Ovary (tissue), 7 donors: ENCODE measurements at regions not wholly inside any gene's neighbourhood (a gene's known extent, or its start where the extent isn't known, plus 50 kb on each side); places are given as distances from the start of the nearest gene placed in this dataset.

Experiments
- DNase-seq, 5 donors: peaks; one replicate each; pipeline ENCODE4 v3.0.0-alpha.2; 2019 to 2020
- H3K27ac ChIP-seq, 2 donors: fragments of 200-600 bp; one replicate each; pipeline versions ENCODE4 v1.5.1 to v1.8.0; 2019 to 2022
- H3K27me3 ChIP-seq: fragments of 200-600 bp; one replicate; pipeline ENCODE4 v1.8.0; 2022
- H3K36me3 ChIP-seq: fragments of 200-600 bp; sonication (generic); one replicate; pipeline ENCODE4 v1.5.1; 2019
- H3K4me1 ChIP-seq: one replicate; pipeline ENCODE4 v1.8.1; 2013; ENCODE audit warnings: mild to moderate bottlenecking, moderate library complexity; ENCODE audit not compliant: insufficient read depth
- H3K4me3 ChIP-seq: fragments of 200-600 bp; sonication (generic); one replicate; pipeline ENCODE4 v1.5.1; 2017
- H3K9me3 ChIP-seq, 2 donors: fragments of 200-600 bp in 1 of 2; sonication (generic) in 1 of 2; one replicate each; pipeline versions ENCODE4 v1.5.1 to v1.8.1; 2013 to 2019; ENCODE audit warnings: mild to moderate bottlenecking in 1 of 2, moderate library complexity in 1 of 2
- EP300 ChIP-seq: sonication (generic); formaldehyde crosslinking; IDR thresholded peaks from one replicate; pipeline ENCODE4 v1.6.1; 2017; ENCODE audit warnings: antibody characterized with exemption
- POLR2A ChIP-seq: fragments of 450-650 bp; IDR thresholded peaks from one replicate; pipeline ENCODE4 v1.6.1; 2017; ENCODE audit warnings: antibody characterized with exemption, mild to moderate bottlenecking, moderate library complexity
- WGBS, 3 donors: extraction: QIAGEN DNeasy Blood & Tissue Kit in 1 of 3; methylation state at CpG; one replicate each; pipeline versions ENCODE4 v1.1.5 to v1.1.7; 2013 to 2017; 5-methylcytosine and 5-hydroxymethylcytosine counted together
- intact Hi-C, 4 donors: fragments of 100-400 bp; cut with DNase I; formaldehyde crosslinking; loops; one replicate each; pipeline versions ENCODE4 v1.11.0 to v1.15.1; 2022 to 2023
- TF ChIP-seq, protein P1 (sequence below), 3 donors: fragments of 450-650 bp in 2 of 3; fragments of 200-600 bp in 1 of 3; IDR thresholded peaks; one replicate each; pipeline versions ENCODE4 v1.5.1 to v1.8.0; 2016 to 2022; ENCODE audit warnings: antibody characterized with exemption in 3 of 3, mild to moderate bottlenecking in 1 of 3
- donor health status: DM: no; HTN: no; CAD: no; lungs with moderate emphysema.
- donor health status: DM: no; HTN: no; CAD: no.
- donor health status: Bipolar disorder and iron deficiency.
- donor health status: DM: no; HTN: no; CAD: no.
- donor health status: DM: yes; HTN: yes; CAD: no.

DNA sequence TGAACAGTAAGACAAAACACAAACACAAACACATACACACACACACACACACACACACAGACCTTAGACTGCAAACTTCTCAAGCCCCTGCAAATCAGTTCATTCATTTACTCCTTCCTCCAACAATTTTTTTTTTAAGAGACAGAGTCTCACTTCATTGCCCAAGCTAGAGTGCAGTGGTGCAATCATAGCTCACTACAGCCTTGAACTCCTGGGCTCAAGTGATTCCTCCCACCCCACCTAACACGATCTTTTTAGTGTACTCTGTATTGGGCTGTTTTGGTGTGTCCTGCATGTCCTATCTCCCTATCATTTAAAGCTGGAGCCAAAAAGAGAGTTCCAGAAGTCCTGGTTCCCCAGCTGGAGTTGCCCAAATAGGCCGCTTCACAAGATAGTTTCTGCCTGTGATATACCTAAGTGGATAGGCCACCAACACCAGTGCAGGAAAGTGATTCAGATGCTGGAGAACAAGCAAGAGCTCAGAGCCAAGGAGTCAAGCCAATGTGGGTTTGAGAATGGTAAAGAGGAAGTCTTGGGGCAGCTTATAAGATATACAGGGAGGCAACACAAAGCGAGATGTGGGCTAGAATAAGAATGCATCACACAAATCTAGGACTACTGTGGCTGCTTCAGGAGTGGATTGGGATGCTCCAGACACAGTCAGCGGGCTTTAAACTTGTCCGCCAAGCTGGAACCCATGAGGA, 85.4 kb upstream of the RAPGEF2 start:
- no peaks in the 10 kb centered on the region for H3K9me3 ChIP-seq
- intact Hi-C loops = no loop called here
- WGBS, 3 donors = 76 to 88% (median 82%) methylated on average over 5 of the region's 5 CpGs
- H3K27me3 ChIP-seq = no peaks in the 10 kb centered on the region
- H3K4me1 ChIP-seq = no peaks in the 10 kb centered on the region
- no peaks in the 10 kb centered on the region for H3K36me3 ChIP-seq
- H3K27ac ChIP-seq = no peak overlapping the region
- TF ChIP-seq, protein P1, sequence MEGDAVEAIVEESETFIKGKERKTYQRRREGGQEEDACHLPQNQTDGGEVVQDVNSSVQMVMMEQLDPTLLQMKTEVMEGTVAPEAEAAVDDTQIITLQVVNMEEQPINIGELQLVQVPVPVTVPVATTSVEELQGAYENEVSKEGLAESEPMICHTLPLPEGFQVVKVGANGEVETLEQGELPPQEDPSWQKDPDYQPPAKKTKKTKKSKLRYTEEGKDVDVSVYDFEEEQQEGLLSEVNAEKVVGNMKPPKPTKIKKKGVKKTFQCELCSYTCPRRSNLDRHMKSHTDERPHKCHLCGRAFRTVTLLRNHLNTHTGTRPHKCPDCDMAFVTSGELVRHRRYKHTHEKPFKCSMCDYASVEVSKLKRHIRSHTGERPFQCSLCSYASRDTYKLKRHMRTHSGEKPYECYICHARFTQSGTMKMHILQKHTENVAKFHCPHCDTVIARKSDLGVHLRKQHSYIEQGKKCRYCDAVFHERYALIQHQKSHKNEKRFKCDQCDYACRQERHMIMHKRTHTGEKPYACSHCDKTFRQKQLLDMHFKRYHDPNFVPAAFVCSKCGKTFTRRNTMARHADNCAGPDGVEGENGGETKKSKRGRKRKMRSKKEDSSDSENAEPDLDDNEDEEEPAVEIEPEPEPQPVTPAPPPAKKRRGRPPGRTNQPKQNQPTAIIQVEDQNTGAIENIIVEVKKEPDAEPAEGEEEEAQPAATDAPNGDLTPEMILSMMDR (IDR thresholded peaks at IDR 0.05) = no peak
- TF ChIP-seq POLR2A (no peak), EP300 (no peak)
- no peak overlapping the region for H3K4me3 ChIP-seq
- DNase-seq = no peak

DNA sequence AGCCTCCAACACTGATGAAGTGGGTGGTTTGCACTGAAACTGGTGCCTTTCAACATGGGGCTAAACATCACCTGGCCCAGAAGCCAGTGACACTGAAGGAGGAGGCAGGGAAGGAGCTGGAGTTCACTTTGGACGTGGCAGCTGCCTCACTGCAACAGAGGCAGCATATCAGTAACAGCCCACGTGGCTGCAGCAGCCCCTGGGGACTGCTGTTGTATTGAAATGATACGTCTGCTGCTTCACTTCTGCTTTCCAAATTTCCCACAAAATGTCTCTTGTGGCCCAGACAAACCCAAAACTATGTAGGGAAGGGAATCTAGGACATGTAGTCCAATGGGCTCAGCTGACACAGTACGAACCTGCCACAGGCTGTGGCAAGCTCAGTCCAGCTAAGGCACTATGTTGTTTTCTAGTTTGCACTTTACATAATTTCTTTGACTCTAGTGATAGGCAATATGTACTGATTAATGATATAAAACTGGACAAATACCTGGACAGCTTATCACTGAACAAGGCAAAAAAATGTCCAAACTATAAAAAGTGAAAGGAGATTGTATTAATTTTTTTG, 84.7 kb upstream of the RAPGEF2 start:
- Histone ChIP-seq H3K27ac (no peak overlapping the region), H3K36me3 (no peaks in the 10 kb centered on the region), H3K4me3 (no peak overlapping the region), H3K27me3 (no peaks in the 10 kb centered on the region), H3K9me3 (no peaks in the 10 kb centered on the region), H3K4me1 (no peaks in the 10 kb centered on the region)
- 47 to 61% (median 58%) methylated on average over 4 of the region's 4 CpGs for WGBS, 3 donors
- no peak for DNase-seq
- TF ChIP-seq POLR2A (no peak), EP300 (no peak)
- TF ChIP-seq, protein P1 (IDR thresholded peaks at IDR 0.05) = no peak
- intact Hi-C loops = no loop called here

DNA sequence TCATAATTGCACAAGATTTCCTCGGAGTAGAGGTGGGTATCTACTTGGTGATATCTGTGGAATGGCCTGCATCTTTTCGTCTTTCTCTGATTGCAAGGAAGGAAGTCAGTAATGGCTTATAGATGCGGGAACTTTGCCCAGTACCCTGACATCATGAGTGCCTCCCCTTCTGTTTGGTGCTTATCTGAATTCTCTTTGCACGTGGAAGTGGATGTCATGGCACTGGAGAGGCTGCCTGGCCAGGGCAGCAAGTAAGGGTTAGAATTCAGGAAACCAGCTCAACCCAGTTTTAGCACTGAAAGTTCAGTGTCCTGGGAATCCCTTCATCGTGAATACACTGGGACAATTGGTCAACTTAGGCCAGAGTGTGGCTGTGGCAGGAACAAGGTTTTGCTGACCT, 83.5 kb upstream of the RAPGEF2 start:
- Histone ChIP-seq H3K4me3 (no peak overlapping the region), H3K9me3 (no peaks in the 10 kb centered on the region), H3K36me3 (no peaks in the 10 kb centered on the region), H3K27me3 (no peaks in the 10 kb centered on the region), H3K27ac (no peak overlapping the region), H3K4me1 (no peaks in the 10 kb centered on the region)
- DNase-seq = no peak
- intact Hi-C loops = no loop called here
- WGBS, 3 donors = 70 to 72% (median 72%) methylated on average over 5 of the region's 5 CpGs
- TF ChIP-seq POLR2A (no peak), EP300 (no peak)
- TF ChIP-seq, protein P1 (IDR thresholded peaks at IDR 0.05) = no peak

DNA sequence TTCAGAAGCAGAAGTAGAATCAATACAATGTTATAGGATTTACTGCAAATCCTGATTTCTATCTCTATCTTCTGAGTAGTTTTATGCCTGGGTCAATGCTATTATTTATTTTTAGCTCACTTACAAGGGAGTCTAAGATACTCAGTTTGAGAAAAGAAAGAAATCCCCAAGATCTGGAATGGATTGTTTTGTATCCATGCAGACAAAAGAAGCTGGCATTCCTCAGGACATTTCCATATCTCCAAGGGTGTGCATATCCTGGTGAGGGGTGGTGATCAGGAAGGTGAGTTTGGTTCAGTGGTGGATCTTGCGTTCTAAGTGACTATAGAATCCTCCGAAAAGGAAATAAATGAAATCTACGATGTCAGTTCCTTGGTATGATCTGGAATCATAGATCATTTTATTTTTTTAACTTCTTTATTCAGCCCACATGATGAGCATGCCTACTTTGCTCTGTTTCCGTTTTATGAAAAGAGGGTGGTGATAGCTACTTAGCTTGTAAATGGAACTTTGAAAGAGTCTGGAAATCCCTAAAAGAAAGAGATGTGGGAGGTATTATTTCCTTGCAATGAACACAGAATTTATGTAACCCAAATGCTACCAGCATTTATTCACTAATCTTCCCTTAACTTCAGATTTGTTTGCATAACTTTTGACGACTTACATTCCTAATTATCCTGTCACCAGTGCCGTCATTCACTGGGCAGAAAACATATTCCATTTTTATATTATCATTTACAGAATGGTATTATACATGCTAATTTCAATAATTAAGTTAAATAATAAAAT, 81.1 kb upstream of the RAPGEF2 start:
- no peaks in the 10 kb centered on the region for H3K27me3 ChIP-seq
- no peak for DNase-seq
- no peaks in the 10 kb centered on the region for H3K36me3 ChIP-seq
- 69 to 76% (median 74%) methylated on average over 6 of the region's 6 CpGs for WGBS, 3 donors
- no peak overlapping the region for H3K27ac ChIP-seq
- intact Hi-C loops = no loop called here
- no peak overlapping the region for H3K4me3 ChIP-seq
- TF ChIP-seq, protein P1 (IDR thresholded peaks at IDR 0.05) = no peak
- TF ChIP-seq EP300 = no peak
- no peak for TF ChIP-seq POLR2A
- H3K4me1 ChIP-seq = no peaks in the 10 kb centered on the region
- no peaks in the 10 kb centered on the region for H3K9me3 ChIP-seq
